Kidney (tissue), 13 donors: ENCODE measurements at regions not wholly inside any gene's neighbourhood (a gene's known extent, or its start where the extent isn't known, plus 50 kb on each side); places are given as distances from the start of the nearest gene placed in this dataset.

ENCODE experiments used
- DNase-seq, 5 donors: peaks; one replicate each; pipeline ENCODE4 v3.0.0-alpha.2; 2013 to 2020
- FAIRE-seq: peaks from 2 replicates; lab custom pipeline; 2012; peaks lifted over from hg19 to GRCh38; lab: Jason Lieb, UNC
- H3K27ac ChIP-seq, 2 donors: one replicate each; pipeline ENCODE4 v1.7.0; 2013; ENCODE audit warnings: low read depth in 2 of 2, low read length in 2 of 2, inconsistent platforms in 1 of 2
- H3K27me3 ChIP-seq: one replicate; pipeline ENCODE4 v1.7.1; 2013; ENCODE audit warnings: low read length, inconsistent platforms; ENCODE audit not compliant: control insufficient read depth, insufficient read depth
- H3K36me3 ChIP-seq, 3 donors: one replicate each; pipeline versions ENCODE4 v1.7.0 to v1.7.1; 2013; ENCODE audit warnings: low read length in 3 of 3, control low read depth in 1 of 3, inconsistent platforms in 1 of 3; ENCODE audit not compliant: insufficient read depth in 3 of 3, control insufficient read depth in 2 of 3
- H3K4me1 ChIP-seq, 3 donors: one replicate each; pipeline versions ENCODE4 v1.7.0 to v1.7.1; 2013; ENCODE audit warnings: low read length in 3 of 3, inconsistent platforms in 1 of 3, low read depth in 1 of 3; ENCODE audit not compliant: control insufficient read depth in 2 of 3, insufficient read depth in 2 of 3
- H3K4me3 ChIP-seq, 3 donors: one replicate each; pipeline versions ENCODE4 v1.7.0 to v1.8.1; 2013; ENCODE audit warnings: low read length in 3 of 3, control low read depth in 1 of 3, inconsistent platforms in 1 of 3
- H3K9ac ChIP-seq, 3 donors: one replicate each; pipeline versions ENCODE4 v1.7.0 to v1.7.1; 2013; ENCODE audit warnings: low read length in 3 of 3, control low read depth in 1 of 3, inconsistent platforms in 1 of 3
- H3K9me3 ChIP-seq, 3 donors: one replicate each; pipeline versions ENCODE4 v1.7.0 to v1.7.1; 2013; ENCODE audit warnings: low read length in 3 of 3, control low read depth in 1 of 3, inconsistent platforms in 1 of 3; ENCODE audit not compliant: control insufficient read depth in 2 of 3, insufficient read depth in 1 of 3
- CTCF ChIP-seq: IDR thresholded peaks from 3 replicates; pipeline ENCODE4 v1.5.1; 2012; ENCODE audit warnings: mild to moderate bottlenecking, moderate library complexity, borderline replicate concordance; ENCODE audit not compliant: insufficient read depth; ENCODE audit errors: extremely low read depth
- intact Hi-C: fragments of 100-400 bp; cut with DNase I; formaldehyde crosslinking; loops from one replicate; pipeline ENCODE4 v1.11.1; 2022
- donor health status: control.
- donor health status: control.
- donor health status: control.
- donor health status: control.
- donor health status: control.
- donor health status: DM: yes; HTN: yes; CAD: no.
- donor health status: Normal renal cell carcinoma (clear cell type).

GRCh38 chr1:96259399-96259798, 462.2 kb upstream of the PTBP2 start:
- Histone ChIP-seq H3K27me3 (no peaks in the 10 kb centered on the region), H3K9ac (no peak overlapping the region), H3K4me3 (no peak overlapping the region), H3K9me3 (no peaks in the 10 kb centered on the region), H3K4me1 (no peaks in the 10 kb centered on the region), H3K36me3 (no peaks in the 10 kb centered on the region), H3K27ac (no peak overlapping the region)
- FAIRE-seq (no peak), DNase-seq (no peak)
- intact Hi-C loops, result no loop called here
- no peak for TF ChIP-seq CTCF

- no peak overlapping the region for H3K9ac ChIP-seq
- no peak overlapping the region for H3K27ac ChIP-seq
- DNase-seq (no peak), FAIRE-seq (no peak)
- intact Hi-C loops, result no loop called here
- H3K27me3 ChIP-seq, result no peaks in the 10 kb centered on the region
- peaks cover 0 to 8% (median 4%) of the 10 kb centered on the region in 3 donors for H3K9me3 ChIP-seq
- no peaks in the 10 kb centered on the region for H3K36me3 ChIP-seq
- no peak overlapping the region for H3K4me3 ChIP-seq
- no peak for TF ChIP-seq CTCF
- no peaks in the 10 kb centered on the region for H3K4me1 ChIP-seq
Measured at GRCh38 chr1:96281491-96281890, 440.1 kb upstream of the PTBP2 start.

DNA sequence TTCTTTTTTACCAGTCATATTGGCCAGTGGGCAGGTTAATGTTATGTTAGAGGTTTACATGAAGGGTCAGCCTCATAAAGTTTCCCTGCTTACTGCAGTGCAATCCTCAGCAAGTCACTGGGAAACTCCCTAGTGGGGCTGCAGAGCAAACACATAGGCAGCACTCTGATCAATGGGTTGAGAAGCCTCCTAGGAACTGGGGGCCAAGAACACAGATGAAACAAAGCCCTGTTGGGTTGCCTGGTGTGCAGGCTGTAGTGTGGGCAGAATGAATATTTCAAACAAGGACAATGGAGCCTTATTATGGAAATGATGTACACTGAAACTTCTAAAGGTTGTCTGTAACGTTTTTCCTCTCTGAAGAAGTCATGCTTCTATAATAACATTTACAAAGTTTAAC, 431.6 kb upstream of the PTBP2 start:
- intact Hi-C loops, result no loop called here
- no peaks in the 10 kb centered on the region for H3K36me3 ChIP-seq
- TF ChIP-seq CTCF, result no peak
- peaks cover 0 to 4% (median 0%) of the 10 kb centered on the region in 3 donors for H3K9me3 ChIP-seq
- no peak for DNase-seq
- no peak overlapping the region for H3K4me3 ChIP-seq
- no peaks in the 10 kb centered on the region for H3K27me3 ChIP-seq
- H3K9ac ChIP-seq, result no peak overlapping the region
- no peak overlapping the region for H3K27ac ChIP-seq
- no peak for FAIRE-seq
- no peaks in the 10 kb centered on the region for H3K4me1 ChIP-seq

- H3K4me3 ChIP-seq, result no peak overlapping the region
- H3K27ac ChIP-seq, result no peak overlapping the region
- TF ChIP-seq CTCF, result no peak
- H3K9me3 ChIP-seq, result peaks cover 0 to 4% (median 0%) of the 10 kb centered on the region in 3 donors
- H3K36me3 ChIP-seq, result no peaks in the 10 kb centered on the region
- no peak for DNase-seq
- no peak overlapping the region for H3K9ac ChIP-seq
- no peaks in the 10 kb centered on the region for H3K27me3 ChIP-seq
- FAIRE-seq, result no peak
- H3K4me1 ChIP-seq, result no peaks in the 10 kb centered on the region
- intact Hi-C loops, result no loop called here
Measured at GRCh38 chr1:96290801-96291200, 430.8 kb upstream of the PTBP2 start.
